ENCODE measurements at regions not wholly inside any gene's neighbourhood (a gene's known extent, or its start where the extent isn't known, plus 50 kb on each side); places are given as distances from the start of the nearest gene placed in this dataset.
A peak's percentile ranks its signal among the peaks of the same experiment; 100 is the strongest.

DNA sequence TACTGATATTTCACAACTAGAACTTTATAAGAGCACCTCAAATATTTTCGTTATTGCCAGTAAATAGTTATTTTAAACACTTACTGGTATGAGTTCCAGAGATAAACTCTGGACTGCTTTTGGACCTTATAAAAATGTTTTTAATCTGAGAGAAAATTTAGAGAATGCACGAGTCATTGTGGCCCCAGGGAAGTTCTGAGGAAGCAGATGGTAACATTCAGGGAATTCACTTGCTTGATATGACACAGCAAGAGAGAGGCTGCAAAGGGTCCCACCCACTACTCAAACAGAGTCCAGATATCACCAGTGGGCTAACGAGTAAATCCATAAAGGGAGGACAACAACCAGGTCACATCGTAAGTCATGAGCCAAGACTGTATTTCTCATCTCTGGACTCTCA is 526.8 kb downstream of the TDRD15 start:
- DNase-seq = no peak

DNA sequence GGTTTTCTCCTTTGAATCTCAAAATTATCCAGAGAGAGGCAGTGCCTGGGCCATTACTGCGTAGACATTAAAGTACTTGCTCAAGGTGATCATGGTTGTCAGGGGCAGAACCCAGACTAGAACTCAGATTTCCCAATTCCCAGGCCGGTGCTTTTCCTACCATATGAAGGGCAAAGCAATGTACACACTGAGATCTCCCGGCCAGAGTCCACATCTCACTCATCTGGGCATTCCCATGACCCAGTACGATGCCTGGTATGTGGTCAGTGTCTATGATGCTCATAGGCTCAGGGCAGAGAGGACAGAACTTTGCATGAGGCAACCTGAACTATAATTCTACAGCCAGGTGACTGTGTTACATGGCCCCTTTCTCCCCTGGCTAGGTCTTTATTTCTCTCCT is 531.4 kb downstream of the TDRD15 start:
- DNase-seq = no peak

DNA sequence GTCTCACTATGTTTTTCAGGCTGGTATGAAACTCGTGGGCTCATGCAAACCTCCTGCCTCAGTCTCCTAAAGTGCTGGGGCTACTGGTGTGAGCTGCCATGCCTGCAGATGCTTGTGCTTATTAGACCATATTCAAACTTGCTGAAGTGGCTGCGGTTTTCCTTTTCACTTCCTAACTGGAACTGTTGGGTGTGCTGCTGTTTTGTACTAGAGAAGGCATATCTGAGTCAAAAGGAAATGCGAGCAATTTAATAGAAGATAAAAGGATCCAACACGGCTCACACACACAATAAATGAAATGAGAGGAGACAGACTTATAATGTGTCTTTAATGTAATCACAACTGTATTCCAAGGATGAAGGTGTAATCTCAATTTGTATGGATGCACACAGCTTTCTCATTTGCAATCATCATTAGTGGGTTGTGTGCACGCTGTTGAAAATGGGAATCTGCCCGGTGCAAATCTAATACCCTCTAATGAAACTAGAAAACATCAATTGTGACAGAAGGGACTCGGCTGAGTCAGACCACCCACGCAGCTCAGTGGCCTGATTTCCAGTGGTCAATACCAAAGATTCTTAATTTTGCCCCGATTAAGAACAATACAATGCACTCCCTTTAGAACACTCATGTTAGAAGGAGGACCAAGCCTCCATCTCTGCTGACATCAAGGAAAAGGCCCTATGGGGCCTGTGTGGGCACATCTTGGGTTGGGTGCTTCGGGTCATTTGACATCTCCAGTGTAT is 532.7 kb downstream of the TDRD15 start:
- DNase-seq = no peak

DNA sequence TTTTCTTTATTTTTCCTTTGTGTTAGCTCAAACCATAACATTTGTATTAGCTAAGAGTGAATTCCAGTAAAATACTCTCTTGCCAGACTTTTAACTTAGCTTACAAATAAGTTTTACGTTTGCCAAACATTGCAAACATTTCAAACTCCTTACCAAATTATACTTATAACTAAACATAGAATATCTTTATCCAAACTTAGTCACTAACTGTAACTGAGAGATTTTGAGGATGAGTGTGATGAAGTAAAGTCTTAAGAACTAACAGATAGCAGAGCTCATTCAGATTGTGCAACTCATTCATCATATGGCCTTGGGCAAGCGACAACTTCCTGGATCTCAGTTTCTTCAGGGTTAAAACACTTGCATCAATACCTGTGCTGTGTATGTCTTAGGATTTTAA is 533.7 kb downstream of the TDRD15 start:
- DNase-seq = no peak

DNA sequence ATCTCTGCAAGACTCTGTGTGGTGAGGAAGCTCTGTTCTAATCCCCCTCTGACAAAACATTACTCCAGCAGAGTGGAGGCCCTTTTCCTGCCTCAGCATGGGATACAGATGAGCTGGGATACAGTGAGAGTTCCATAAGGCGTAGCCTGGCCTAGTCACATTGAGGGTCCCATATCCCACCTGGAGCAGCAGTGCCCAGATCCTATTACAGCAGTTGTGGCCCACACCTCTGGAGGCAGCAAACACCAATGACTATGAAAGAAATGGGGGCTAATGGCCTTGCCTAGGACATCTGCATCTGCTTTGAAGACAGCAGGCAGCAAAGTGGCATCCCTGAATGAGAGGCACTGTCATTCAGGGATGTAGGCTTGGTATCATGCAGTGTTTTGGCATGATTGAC is 534.5 kb downstream of the TDRD15 start:
- no peak for DNase-seq

DNA sequence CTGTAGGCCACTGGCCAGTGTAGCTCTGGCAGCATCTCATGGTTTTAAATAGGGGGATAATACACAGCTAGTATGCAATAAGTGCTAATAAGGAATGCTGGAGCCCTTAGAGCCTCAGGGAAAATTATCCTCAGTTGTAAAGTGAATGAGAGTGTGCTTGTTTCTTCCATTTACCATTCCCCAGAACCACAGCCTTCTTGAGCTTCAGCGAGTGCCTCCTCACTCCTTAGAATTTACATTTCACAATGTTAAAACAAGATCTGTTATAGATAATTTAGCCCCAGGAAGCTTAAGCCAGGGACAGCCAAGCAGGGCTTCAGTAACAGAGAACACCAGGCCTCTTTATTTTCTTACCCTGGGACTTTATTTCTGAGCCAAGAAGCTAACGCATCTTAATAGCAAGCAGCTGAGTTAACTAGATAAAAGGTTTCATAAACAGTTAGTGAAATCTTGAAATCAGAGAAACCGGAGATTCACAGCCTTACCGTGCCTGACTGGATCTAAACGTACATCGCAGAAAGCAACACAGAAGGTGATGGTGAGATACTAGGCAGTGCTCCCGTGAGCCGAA is 535.2 kb downstream of the TDRD15 start:
- DNase-seq = no peak

DNA sequence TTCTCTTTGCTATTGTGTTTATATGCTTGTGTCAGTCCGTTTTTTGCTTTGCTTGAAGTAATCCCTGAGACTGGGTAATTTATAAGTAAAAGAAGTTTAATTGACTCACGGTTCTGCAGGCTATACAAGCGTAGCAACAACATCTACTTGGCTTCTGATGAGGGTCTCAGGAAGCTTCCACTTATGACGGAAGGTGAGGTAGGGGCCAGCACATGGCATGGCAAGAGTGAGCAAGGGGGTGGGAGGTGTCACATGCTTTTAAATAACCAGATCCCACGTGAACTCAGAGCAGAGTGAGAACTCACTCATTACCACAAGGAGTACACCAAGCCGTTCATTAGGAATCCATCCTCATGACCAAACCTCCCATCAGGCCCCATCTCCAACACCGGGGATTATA is 540.3 kb downstream of the TDRD15 start:
- no peak for DNase-seq

DNA sequence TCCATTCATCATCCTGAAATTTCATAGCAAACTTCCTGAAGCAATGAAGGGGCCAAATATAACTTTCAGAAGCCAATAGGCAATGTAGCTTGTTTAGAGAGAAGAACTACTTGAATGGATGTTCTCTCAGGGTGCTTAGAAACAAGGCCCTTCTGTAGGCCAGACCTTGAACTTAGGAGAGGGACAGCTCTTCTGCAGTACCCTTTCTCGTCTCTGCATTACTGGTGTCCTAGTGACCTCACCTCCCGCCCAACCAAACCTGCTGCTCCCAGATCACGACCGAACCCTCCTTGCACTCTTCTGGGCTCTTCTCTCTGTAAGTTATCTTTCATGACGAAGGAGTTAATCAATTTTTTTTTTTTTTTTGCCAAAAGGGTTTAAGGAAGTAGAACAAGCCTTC is 543.9 kb downstream of the TDRD15 start:
- DNase-seq = no peak

DNA sequence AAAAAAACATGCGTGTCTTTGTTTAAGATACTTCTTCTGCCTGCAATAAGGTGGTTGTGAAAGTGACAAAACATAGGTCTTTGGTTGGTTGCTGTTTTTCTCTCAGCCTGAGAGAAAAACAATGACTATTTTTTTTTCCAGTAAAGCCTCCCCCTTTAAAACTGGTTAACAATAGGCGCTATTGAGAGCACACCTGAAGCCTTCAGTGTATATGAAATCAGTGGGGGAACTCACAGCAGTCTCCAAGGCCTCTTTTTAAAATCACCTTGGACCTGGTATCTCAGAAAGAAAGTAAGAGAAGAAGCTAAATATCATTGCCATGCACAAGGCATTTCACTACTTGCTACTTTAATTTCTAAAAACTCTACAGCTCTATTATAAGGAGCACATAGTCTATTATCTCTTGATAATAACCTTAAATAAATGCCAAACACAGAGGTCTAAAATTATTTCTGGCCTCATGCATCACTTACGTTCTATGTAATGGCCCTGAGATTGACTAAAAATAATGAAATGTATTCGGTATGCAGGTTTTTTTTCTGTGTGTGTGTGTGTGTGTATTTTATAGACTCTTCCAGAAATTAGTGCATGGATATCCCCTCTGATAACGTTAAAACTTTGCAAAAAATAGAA is 544.4 kb downstream of the TDRD15 start:
- DNase-seq = no peak

DNA sequence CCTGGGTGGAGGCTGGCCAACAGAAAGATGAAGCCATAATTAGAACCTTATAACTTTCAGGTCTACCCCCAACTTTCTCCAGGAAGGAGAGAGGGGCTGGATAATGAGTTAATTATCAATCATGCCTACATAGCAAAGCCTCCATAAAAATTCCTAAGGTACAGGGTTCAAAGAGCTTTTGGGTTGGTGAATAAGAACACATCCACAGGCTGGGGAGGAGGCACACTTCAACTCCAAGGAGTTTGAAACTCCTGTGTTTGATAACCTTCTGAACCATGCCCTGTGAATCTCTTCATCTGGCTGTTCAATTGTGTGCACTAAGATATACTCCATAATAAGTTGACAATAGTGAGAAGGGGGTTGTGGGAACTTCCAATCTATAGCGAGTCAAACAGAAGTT is 552.3 kb downstream of the TDRD15 start:
- no peak for DNase-seq

DNA sequence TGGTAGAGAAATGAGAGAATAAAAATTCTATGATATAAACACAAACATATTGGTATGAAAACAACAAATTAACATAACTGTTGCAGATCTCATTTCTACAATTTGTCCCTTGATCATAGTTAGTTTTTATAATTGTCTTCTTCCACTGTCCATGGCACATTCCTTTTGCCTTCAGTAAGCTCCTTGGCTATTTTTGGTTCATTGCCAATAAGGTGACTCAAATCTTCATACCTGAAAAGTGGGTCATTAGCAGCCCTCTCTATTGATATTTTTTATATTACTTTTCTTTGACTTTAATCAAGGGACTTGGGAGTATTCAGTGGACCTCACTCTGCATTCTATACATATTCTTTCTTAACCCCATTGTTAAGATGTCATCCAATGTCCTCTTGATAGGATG is 552.9 kb downstream of the TDRD15 start:
- no peak for DNase-seq

DNA sequence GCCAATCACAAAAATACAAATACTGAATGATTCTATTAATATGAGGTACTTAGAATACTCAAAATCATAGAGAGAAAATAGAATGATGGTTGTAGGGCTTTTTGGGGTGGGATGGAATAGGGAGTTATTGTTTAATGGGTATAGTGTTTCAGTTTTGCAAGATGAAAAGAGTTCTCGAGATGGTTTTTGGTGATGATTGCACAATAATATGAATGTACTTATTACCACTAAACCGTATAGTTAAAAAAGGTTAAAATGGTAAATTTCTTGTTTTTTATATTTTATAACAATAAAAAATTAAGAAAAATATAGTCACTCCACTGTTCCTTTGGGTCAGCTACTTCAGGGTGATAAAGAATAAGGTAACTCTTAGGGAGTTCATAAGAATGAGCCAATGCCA is 560.1 kb downstream of the TDRD15 start:
- no peak for DNase-seq

DNA sequence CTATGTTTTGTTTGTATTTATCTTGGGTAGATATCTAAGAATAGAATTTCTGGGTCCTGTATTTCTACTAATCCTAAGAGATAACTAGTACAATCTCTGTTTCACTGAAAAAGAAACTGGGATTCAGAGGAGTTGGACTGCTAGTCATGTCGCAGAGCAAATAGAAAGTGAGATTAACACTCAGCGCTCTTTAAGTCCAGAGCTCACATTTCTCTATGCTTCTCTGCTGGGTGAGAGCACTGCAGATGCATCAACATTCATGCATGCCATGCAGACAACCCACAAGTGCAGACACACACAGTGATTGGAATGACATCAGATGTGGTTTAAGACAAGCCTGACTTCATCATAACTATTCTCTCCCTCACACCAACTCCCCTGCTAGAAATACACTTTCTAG is 563.8 kb downstream of the TDRD15 start:
- no peak for DNase-seq

DNA sequence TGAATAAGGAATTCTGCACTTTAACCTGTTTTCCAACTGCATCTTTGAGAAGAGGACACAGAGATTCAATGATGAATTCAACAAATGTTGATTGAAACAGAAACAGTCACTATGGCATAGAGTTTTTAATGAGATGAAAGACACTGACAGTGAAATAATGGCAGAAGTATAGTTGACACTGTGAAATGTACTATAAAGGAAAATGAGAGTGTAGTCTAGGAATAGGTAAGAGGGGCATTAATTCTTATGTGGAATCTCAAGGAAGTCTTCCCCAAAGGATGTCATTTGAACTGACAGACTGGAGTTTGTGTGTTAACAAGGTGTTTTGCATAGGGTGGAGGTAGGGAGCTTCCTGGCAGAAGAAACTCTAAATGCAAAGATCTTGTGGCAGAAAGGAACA is 566.2 kb downstream of the TDRD15 start:
- DNase-seq = no peak

DNA sequence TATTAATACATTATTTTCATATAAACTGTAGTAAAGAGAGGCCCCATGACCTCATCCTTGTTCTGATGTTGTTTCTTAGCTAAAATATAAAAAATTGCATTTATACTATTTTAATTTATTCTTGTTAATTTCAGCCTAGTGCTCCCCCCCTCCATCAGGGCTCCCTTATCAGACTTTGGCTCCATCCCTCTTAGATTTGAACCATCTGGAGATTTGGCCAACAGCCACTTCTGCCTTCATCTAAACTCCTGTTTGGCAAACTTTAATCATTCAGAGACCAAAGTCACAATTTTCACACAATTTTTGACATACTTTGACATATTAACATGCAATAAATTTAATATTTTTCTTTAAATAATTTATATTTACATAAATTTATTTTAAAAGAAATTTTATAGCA is 569.3 kb downstream of the TDRD15 start:
- no peak for DNase-seq

DNA sequence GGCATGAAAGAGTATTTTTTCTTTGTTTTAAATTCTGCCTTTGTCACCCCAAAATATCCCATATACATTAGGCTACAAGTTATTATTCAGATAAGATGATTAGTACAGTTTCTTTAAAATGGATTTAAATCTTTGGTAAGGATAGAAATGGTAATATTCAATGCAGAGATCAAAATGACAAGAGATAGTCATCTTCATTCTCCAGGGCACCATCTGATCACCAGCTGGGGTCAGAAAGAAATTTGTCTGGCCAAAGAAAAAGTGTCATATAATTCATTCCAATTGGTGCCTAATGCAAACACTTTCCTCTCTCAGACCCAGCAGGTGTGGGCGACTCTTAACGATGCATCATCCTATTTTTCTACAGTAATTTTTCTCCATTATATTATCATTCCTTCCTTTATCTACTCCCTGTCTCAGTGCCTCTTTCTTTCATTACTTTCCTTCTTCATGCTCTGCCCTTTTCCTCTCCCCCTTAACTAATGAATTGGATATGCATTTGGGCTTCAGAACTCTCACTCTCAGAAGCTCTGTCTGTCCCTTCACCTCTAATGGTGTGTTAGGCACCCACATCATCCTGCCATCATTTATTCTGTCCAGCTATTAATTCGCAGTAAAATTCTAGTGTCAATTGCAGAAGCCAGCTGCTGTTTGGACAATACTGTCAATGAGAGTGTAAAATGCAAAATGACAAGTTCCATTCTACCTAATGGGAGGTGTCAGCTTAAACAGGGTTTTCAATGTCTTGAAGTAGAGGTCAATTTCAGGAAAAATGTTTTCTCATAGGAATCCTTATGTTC is 570.5 kb downstream of the TDRD15 start:
- no peak for DNase-seq

DNA sequence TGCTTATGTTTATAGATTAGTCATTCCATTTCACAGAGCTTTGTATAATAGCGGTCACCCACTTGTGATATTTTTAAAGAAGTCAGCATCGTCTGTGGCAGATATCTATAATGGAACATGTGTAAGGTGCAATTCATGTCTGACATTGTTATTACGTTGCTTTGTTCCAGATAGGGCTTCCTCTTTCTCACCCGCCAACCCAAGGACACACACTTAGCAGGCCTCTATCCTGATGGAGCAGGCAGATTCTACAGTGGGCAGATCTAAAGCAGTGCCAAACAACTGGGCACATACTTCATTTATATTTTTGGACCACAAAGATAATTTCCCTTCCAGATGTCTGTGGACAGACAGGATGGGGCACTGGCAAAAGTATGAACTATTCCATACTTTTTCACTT is 573.1 kb downstream of the TDRD15 start:
- DNase-seq = no peak

DNA sequence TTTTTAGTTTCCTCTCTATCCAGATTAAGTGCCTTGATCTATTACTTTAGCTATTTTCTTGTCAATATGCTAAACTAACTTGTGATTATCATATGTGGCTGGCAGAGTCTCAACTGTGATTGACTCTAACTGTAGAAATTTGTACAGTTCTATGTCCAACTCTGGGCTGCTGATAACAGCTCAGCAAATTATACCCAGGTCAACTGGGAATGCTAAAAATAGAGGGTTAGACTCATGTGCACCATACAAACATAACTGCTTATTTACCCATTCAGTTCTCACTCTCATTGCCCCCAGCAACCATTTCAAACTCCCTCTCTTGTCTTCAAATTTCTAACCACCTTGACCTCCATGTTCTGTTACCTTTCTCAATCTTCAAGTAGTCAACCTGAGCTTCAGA is 576.9 kb downstream of the TDRD15 start:
- no peak for DNase-seq

DNA sequence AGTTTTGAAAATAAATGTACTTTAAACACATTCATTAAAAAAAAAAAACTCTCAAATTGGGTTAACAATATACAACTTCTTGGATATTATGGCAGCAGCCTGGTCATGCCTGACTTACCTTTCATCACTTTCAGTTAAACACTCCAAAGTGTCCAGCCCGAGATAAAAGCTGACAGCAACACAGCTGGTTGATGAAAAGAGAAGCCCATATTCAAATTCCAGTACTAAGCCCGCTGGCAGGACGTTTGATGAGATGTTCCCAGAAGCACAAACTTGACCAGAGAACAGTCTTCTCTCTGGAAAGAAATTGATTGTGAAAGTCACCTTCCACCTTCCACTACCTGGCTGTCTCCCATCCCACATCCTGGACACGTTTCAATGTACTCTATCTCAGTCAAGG is 586.3 kb downstream of the TDRD15 start:
- no peak for DNase-seq

DNA sequence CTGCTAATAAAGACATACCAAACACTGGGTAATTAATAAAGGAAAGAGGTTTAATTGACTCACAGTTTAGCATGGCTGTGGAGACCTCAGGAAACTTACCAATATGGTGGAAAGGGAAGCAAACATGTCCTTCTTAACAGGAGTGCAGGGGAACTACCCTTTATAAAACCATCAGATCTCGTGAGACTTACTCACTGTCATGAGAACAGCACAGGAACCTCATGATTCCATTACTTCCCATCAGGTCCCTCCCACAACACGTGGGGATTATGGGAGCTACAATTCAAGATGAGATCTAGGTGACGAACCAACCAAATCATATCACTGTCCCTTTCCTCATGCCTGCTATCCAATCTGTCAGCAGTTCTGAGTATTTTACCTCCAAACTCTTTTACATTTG is 586.7 kb downstream of the TDRD15 start:
- DNase-seq = peak; percentile 8

DNA sequence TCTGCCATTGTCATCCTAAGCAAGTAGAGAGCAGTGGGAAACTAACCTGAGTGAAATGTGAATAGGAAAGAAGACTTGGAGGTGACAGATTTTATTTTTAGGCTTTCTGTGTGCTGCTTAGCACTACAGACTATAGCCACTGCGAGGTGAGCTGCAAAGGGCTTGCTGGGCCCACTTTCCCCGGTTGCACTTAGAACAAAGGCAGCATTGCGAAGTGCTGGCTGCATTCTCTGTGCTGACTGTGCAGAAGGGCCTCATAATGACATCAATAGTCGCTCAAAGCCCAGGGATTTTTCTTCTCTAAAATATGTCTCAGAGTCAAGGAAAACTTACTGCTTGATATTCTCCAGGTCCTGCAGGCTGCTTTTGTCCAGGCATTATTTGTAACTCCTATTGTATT is 592.1 kb downstream of the TDRD15 start:
- DNase-seq = no peak

DNA sequence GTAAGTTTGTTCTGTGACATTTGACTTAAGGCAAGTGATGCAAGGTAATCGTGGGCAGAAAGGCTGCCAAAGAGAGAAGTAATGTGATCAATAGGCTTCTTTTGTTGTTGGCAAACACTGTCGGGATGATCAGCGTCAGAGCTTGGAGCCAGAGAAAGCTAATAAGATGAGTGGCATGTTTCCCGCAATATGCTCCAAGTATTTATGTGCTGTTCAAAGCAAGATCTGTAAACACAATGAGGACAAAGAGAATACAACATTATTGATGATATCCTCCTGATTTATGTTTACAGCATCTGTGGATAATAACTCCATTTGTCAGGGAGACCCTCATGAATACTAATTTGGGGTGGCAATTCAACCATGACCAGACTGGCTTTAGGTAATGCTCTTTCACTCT is 603.3 kb downstream of the TDRD15 start:
- DNase-seq = peak; percentile 50

DNA sequence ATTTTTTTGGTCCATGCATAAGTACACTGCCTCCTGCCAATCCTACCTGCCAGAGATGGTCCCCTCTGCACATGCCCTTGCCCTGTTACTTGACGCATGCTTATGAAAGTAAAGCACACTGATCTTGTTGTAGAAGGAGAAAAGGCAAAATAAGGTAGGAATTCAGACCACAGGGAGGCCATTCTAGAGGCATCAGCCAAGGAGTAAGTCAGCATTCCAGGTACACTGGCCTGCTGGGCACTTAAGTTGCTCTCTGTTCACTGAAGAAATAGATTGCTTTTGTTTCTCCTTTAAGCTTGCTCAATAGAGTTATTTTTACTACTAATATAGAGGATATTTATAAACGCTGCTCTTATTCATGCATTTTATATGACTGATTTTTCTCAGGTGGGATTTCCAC is 604.4 kb downstream of the TDRD15 start:
- DNase-seq = no peak

DNA sequence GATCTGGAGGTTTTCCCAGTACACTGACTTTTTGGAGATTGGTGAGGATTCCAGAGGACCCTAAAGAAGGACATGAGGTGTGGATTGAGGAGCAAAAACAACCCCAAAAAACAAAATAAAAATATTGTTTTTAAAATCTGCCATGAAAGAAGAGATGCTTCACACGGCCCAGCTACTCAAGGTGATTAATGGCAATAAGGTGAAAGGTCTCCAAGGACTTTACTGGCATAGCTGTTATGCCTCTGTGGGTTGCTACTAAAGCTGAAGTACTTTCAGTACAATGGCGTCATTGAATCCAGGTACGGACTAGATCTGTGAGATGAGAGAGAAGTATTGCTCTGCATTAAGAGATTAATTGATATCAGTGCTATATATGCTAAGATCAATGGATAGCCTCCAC is 606.4 kb downstream of the TDRD15 start:
- no peak for DNase-seq
